Neural cell (in vitro differentiated cells): ENCODE measurements at regions not wholly inside any gene's neighbourhood (a gene's known extent, or its start where the extent isn't known, plus 50 kb on each side); places are given as distances from the start of the nearest gene placed in this dataset.

Experiments
- POLR2AphosphoS5 ChIP-seq: IDR thresholded peaks from 2 replicates; pipeline ENCODE4 v1.6.1; 2012
- SMC3 ChIP-seq: fragments of 450-650 bp; conservative IDR thresholded peaks from 2 replicates; pipeline ENCODE4 v1.6.1; 2014; ENCODE audit warnings: antibody characterized with exemption, mild to moderate bottlenecking, moderate library complexity; ENCODE audit not compliant: poor library complexity
- TF ChIP-seq, protein P1 (sequence below): fragments of 450-650 bp; IDR thresholded peaks from 2 replicates; pipeline ENCODE4 v1.5.1; 2014; ENCODE audit warnings: antibody characterized with exemption, mild to moderate bottlenecking, moderate library complexity; ENCODE audit not compliant: poor library complexity, severe bottlenecking

DNA sequence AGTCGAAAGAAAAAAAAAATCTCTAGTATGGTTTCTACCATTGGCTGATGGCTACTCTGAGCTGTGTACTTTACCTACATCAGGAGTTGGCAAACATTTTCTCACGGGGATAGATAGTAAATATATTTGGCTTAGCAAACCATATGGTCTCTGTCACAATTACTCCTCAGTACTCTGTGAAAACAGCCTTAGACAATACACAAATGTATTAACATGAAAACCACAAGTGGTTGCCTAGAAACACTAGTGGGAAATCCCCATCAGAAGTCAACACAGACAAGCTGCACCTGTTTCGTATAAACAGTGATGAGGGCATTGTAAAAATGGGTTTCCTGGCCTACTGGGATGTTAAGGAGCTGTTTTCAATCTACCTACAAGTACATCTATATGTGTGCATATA lies 84.6 kb upstream of the NAV3 start:
- TF ChIP-seq SMC3 (no peak), POLR2AphosphoS5 (no peak)
- TF ChIP-seq, protein P1, sequence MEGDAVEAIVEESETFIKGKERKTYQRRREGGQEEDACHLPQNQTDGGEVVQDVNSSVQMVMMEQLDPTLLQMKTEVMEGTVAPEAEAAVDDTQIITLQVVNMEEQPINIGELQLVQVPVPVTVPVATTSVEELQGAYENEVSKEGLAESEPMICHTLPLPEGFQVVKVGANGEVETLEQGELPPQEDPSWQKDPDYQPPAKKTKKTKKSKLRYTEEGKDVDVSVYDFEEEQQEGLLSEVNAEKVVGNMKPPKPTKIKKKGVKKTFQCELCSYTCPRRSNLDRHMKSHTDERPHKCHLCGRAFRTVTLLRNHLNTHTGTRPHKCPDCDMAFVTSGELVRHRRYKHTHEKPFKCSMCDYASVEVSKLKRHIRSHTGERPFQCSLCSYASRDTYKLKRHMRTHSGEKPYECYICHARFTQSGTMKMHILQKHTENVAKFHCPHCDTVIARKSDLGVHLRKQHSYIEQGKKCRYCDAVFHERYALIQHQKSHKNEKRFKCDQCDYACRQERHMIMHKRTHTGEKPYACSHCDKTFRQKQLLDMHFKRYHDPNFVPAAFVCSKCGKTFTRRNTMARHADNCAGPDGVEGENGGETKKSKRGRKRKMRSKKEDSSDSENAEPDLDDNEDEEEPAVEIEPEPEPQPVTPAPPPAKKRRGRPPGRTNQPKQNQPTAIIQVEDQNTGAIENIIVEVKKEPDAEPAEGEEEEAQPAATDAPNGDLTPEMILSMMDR = no peak
